Parathyroid adenoma (tissue), 2 donors: ENCODE measurements at regions not wholly inside any gene's neighbourhood (a gene's known extent, or its start where the extent isn't known, plus 50 kb on each side); places are given as distances from the start of the nearest gene placed in this dataset.

Source experiments
- H2AFZ ChIP-seq: fragments of 300-600 bp; sonication (generic); one replicate; pipeline ENCODE4 v1.7.0; 2017; ENCODE audit warnings: antibody characterized with exemption, mild to moderate bottlenecking
- H3K27ac ChIP-seq: fragments of 300-600 bp; sonication (generic); one replicate; pipeline ENCODE4 v1.7.0; 2017
- H3K27me3 ChIP-seq: fragments of 300-600 bp; sonication (generic); one replicate; pipeline ENCODE4 v1.7.0; 2017; ENCODE audit warnings: low read length; ENCODE audit not compliant: control insufficient read depth, insufficient read depth
- H3K36me3 ChIP-seq: fragments of 300-600 bp; sonication (generic); one replicate; pipeline ENCODE4 v1.7.0; 2017; ENCODE audit warnings: low read length; ENCODE audit not compliant: control insufficient read depth, insufficient read depth
- H3K4me1 ChIP-seq: fragments of 300-600 bp; sonication (generic); one replicate; pipeline ENCODE4 v1.7.0; 2017; ENCODE audit warnings: control low read depth
- H3K4me2 ChIP-seq: fragments of 300-600 bp; sonication (generic); one replicate; pipeline ENCODE4 v1.7.0; 2017; ENCODE audit warnings: low read length
- H3K4me3 ChIP-seq: fragments of 300-600 bp; sonication (generic); one replicate; pipeline ENCODE4 v1.7.0; 2017; ENCODE audit warnings: low read depth, low read length
- H3K79me2 ChIP-seq: fragments of 300-600 bp; sonication (generic); one replicate; pipeline ENCODE4 v1.7.0; 2017; ENCODE audit warnings: control low read depth
- H3K9ac ChIP-seq: fragments of 300-600 bp; sonication (generic); one replicate; pipeline ENCODE4 v1.7.0; 2017; ENCODE audit warnings: mild to moderate bottlenecking
- H3K9me3 ChIP-seq: fragments of 300-600 bp; sonication (generic); one replicate; pipeline ENCODE4 v1.7.0; 2017; ENCODE audit warnings: low read length; ENCODE audit not compliant: control insufficient read depth
- TF ChIP-seq, protein P1 (sequence below): fragments of 300-600 bp; sonication (generic); IDR thresholded peaks from one replicate; pipeline ENCODE4 v1.7.0; 2017; ENCODE audit warnings: antibody characterized with exemption, mild to moderate bottlenecking
- donor health status: primary hyperparathyroidism.

DNA sequence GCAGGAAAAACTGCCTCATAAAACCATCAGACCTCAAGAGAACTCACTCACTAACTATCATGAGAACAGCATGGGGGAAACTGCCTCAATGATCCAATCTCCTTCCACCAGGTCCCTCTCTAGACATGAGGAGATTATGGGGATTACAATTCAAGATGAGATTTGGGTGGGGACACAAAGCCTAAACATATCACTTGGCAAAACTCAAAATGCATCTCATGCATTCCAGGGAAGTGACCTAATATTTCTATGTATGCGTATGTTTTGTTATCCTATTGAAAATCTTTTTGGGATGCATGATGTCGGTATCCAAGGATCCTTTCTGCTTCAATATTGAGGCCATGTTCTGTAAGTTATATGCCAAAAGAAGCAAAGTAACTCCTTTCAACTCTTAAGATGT is 174.0 kb downstream of the PLK2 start:
- no peaks in the 10 kb centered on the region for H3K79me2 ChIP-seq
- H3K4me1 ChIP-seq: no peaks in the 10 kb centered on the region
- H3K27ac ChIP-seq: no peak overlapping the region
- no peaks in the 10 kb centered on the region for H3K9me3 ChIP-seq
- TF ChIP-seq, protein P1, sequence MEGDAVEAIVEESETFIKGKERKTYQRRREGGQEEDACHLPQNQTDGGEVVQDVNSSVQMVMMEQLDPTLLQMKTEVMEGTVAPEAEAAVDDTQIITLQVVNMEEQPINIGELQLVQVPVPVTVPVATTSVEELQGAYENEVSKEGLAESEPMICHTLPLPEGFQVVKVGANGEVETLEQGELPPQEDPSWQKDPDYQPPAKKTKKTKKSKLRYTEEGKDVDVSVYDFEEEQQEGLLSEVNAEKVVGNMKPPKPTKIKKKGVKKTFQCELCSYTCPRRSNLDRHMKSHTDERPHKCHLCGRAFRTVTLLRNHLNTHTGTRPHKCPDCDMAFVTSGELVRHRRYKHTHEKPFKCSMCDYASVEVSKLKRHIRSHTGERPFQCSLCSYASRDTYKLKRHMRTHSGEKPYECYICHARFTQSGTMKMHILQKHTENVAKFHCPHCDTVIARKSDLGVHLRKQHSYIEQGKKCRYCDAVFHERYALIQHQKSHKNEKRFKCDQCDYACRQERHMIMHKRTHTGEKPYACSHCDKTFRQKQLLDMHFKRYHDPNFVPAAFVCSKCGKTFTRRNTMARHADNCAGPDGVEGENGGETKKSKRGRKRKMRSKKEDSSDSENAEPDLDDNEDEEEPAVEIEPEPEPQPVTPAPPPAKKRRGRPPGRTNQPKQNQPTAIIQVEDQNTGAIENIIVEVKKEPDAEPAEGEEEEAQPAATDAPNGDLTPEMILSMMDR: no peak
- H3K36me3 ChIP-seq: no peaks in the 10 kb centered on the region
- no peak overlapping the region for H3K4me3 ChIP-seq
- no peak overlapping the region for H3K4me2 ChIP-seq
- H2AFZ ChIP-seq: no peak overlapping the region
- no peak overlapping the region for H3K9ac ChIP-seq
- H3K27me3 ChIP-seq: no peaks in the 10 kb centered on the region

DNA sequence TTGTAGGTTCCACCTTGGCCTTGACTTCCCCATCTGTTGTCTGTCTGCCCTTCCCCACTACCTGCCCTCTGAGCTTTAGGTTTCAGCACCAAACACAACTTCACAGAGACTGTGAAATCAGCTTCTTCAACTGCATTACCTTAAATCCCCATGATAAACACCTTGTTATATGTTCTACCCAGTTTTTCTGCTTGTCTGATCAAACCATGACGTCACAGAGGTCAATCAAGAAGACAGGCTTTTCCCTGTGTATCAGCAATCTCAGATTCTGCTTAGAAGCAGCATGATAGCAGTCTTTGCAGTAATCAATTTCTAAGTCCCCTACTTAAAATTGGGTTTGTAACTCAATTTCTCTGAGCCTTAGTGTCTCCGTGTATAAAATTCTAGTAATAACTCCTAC is 175.0 kb downstream of the PLK2 start:
- Histone ChIP-seq H3K27me3 (no peaks in the 10 kb centered on the region), H3K4me3 (no peak overlapping the region), H3K4me2 (no peak overlapping the region), H3K36me3 (no peaks in the 10 kb centered on the region), H3K4me1 (no peaks in the 10 kb centered on the region), H3K79me2 (no peaks in the 10 kb centered on the region), H3K9ac (no peak overlapping the region), H3K27ac (no peak overlapping the region), H3K9me3 (no peaks in the 10 kb centered on the region), H2AFZ (no peak overlapping the region)
- TF ChIP-seq, protein P1: no peak

- H3K36me3 ChIP-seq: no peaks in the 10 kb centered on the region
- no peaks in the 10 kb centered on the region for H3K79me2 ChIP-seq
- H3K9ac ChIP-seq: no peak overlapping the region
- no peaks in the 10 kb centered on the region for H3K9me3 ChIP-seq
- no peaks in the 10 kb centered on the region for H3K27me3 ChIP-seq
- TF ChIP-seq, protein P1: no peak
- no peak overlapping the region for H2AFZ ChIP-seq
- no peak overlapping the region for H3K27ac ChIP-seq
- no peak overlapping the region for H3K4me3 ChIP-seq
- H3K4me1 ChIP-seq: no peaks in the 10 kb centered on the region
- no peak overlapping the region for H3K4me2 ChIP-seq
Observed at GRCh38 chr5:58281189-58281588, 178.7 kb downstream of the PLK2 start.

DNA sequence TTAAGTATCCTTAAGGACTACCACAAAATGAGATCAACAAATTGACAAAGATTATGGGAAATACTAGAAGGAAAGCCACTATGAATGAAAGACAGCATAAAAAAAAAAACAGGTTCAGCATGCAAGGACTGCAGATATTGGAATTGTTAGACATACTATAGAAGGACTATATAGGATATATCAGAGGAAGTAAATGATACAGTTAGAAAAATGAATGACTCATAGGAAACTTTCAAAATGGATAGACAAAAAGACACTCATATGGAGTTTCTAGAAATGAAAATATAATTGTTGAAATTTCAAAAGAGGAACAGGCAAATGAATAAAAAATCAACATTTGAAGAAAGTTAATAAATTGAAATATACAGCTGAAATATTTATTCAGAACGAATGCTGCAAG is 180.6 kb downstream of the PLK2 start:
- H3K4me1 ChIP-seq: no peaks in the 10 kb centered on the region
- no peak overlapping the region for H3K9ac ChIP-seq
- no peak overlapping the region for H3K27ac ChIP-seq
- no peaks in the 10 kb centered on the region for H3K9me3 ChIP-seq
- H3K4me3 ChIP-seq: no peak overlapping the region
- no peak overlapping the region for H2AFZ ChIP-seq
- no peak overlapping the region for H3K4me2 ChIP-seq
- H3K27me3 ChIP-seq: no peaks in the 10 kb centered on the region
- TF ChIP-seq, protein P1: no peak
- H3K79me2 ChIP-seq: no peaks in the 10 kb centered on the region
- H3K36me3 ChIP-seq: no peaks in the 10 kb centered on the region

DNA sequence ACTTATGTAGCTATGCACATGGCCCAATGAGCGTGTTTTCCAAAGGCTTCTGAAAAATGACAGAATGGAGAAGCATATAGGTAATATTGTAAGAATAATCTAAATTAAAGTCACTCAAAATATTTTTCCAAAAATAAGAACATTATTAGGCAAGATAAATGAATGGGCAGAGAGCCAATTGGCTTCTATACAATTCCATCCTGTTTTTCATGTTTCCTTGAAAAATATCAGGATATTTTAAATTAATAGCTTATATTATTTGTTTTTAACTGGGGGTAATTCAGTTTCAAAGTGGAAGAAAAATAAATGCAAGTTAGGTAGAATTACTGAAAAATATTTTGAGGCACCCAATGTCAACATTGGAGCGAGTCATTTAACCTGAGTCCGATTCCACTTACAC is 183.5 kb downstream of the PLK2 start:
- no peak overlapping the region for H3K4me3 ChIP-seq
- H3K9me3 ChIP-seq: no peaks in the 10 kb centered on the region
- H3K79me2 ChIP-seq: no peaks in the 10 kb centered on the region
- no peak overlapping the region for H3K9ac ChIP-seq
- no peak overlapping the region for H3K4me2 ChIP-seq
- H3K27me3 ChIP-seq: no peaks in the 10 kb centered on the region
- H3K27ac ChIP-seq: no peak overlapping the region
- H2AFZ ChIP-seq: no peak overlapping the region
- TF ChIP-seq, protein P1: no peak
- H3K36me3 ChIP-seq: no peaks in the 10 kb centered on the region
- H3K4me1 ChIP-seq: peaks cover 5% of the 10 kb centered on the region
